Activated T-cell treated with anti-CD3 and anti-CD28 coated beads, Interleukin-2, amount 50 U/mL, for 24 hours (primary cell): ENCODE measurements at regions not wholly inside any gene's neighbourhood (a gene's known extent, or its start where the extent isn't known, plus 50 kb on each side); places are given as distances from the start of the nearest gene placed in this dataset.

ENCODE experiments used
- DNase-seq: peaks from one replicate; pipeline ENCODE4 v3.0.0-alpha.2; 2020
- H3K27ac Mint-ChIP-seq: 2 replicates; pipeline ENCODE4 v1.8.0; 2020; ENCODE audit warnings: mild to moderate bottlenecking, mixed read lengths
- H3K27me3 Mint-ChIP-seq: 2 replicates; pipeline ENCODE4 v1.8.0; 2020; ENCODE audit warnings: mixed read lengths
- H3K36me3 Mint-ChIP-seq: 2 replicates; pipeline ENCODE4 v1.8.0; 2020; ENCODE audit warnings: low read depth, mixed read lengths
- H3K4me1 Mint-ChIP-seq: 2 replicates; pipeline ENCODE4 v1.8.0; 2020; ENCODE audit warnings: low read depth, mixed read lengths
- H3K4me3 Mint-ChIP-seq: 2 replicates; pipeline ENCODE4 v1.8.0; 2020; ENCODE audit warnings: mild to moderate bottlenecking, moderate library complexity, mixed read lengths
- H3K9me3 Mint-ChIP-seq: 2 replicates; pipeline ENCODE4 v1.8.0; 2020; ENCODE audit warnings: mixed read lengths

- no peaks in the 10 kb centered on the region for H3K36me3 Mint-ChIP-seq
- no peak for DNase-seq
- H3K4me1 Mint-ChIP-seq: peaks cover 5% of the 10 kb centered on the region
- H3K9me3 Mint-ChIP-seq: no peaks in the 10 kb centered on the region
- no peak overlapping the region for H3K27ac Mint-ChIP-seq
- no peaks in the 10 kb centered on the region for H3K27me3 Mint-ChIP-seq
- no peak overlapping the region for H3K4me3 Mint-ChIP-seq
Observed at GRCh38 chr6:141269684-141270083, 863.0 kb upstream of the GJE1 start.

DNA sequence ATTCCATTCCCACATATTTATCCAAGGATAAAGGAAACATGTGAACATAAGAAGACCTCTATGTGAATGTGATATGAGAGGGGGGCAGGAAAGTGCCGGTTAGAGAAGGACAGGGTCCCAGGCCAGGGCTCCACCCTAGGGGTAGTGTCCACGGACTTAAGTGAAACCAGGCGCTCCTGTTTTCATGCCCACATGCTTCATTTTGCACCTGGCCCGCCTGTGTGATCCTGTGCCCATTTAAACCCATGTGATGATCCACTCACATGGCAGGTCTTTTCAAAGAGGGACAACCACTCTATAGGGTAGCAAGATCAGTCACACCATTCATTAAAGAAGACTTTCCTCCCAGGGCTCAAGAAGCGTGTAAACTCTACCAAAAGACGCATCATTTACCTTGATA lies 865.3 kb upstream of the GJE1 start:
- DNase-seq: no peak
- Mint-ChIP-seq H3K9me3 (no peaks in the 10 kb centered on the region), H3K4me1 (peaks cover 9% of the 10 kb centered on the region), H3K27me3 (no peaks in the 10 kb centered on the region), H3K36me3 (no peaks in the 10 kb centered on the region), H3K27ac (no peak overlapping the region), H3K4me3 (no peak overlapping the region)

- Mint-ChIP-seq H3K27ac (no peak overlapping the region), H3K36me3 (no peaks in the 10 kb centered on the region), H3K27me3 (no peaks in the 10 kb centered on the region), H3K4me3 (no peak overlapping the region), H3K4me1 (peaks cover 9% of the 10 kb centered on the region), H3K9me3 (no peaks in the 10 kb centered on the region)
- DNase-seq: no peak
Observed at GRCh38 chr6:141265756-141266623, 866.7 kb upstream of the GJE1 start.

DNA sequence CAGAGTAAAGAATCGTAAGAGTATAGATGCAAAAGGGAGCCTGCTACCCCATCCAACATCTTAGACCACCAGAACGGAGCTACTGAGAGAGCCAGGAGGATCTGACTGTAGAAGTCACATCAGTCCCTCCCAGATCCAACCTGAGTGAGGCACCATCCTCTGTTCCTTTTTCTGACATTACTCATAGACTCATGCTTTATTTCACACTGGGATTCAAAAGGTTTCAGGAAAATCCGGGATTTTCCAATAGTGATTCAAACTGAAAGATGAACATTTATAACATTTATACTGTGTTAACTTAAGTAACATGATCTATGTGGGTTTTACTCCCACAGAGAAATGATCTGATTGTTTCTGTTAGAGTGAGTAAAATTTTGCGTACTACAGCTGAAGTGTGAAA lies 868.6 kb upstream of the GJE1 start:
- H3K27me3 Mint-ChIP-seq: no peaks in the 10 kb centered on the region
- no peak overlapping the region for H3K4me3 Mint-ChIP-seq
- H3K9me3 Mint-ChIP-seq: no peaks in the 10 kb centered on the region
- peaks cover 9% of the 10 kb centered on the region for H3K4me1 Mint-ChIP-seq
- H3K27ac Mint-ChIP-seq: no peak overlapping the region
- DNase-seq: no peak
- H3K36me3 Mint-ChIP-seq: no peaks in the 10 kb centered on the region

- H3K27ac Mint-ChIP-seq: no peak overlapping the region
- H3K4me3 Mint-ChIP-seq: no peak overlapping the region
- H3K9me3 Mint-ChIP-seq: no peaks in the 10 kb centered on the region
- no peak for DNase-seq
- H3K4me1 Mint-ChIP-seq: peaks cover 10% of the 10 kb centered on the region
- H3K36me3 Mint-ChIP-seq: no peaks in the 10 kb centered on the region
- H3K27me3 Mint-ChIP-seq: no peaks in the 10 kb centered on the region
Observed at GRCh38 chr6:141261672-141262060, 871.1 kb upstream of the GJE1 start.

GRCh38 chr6:141261016-141261671 lies 871.6 kb upstream of the GJE1 start:
- Mint-ChIP-seq H3K4me1 (peaks cover 7% of the 10 kb centered on the region), H3K36me3 (no peaks in the 10 kb centered on the region), H3K27ac (no peak overlapping the region), H3K27me3 (no peaks in the 10 kb centered on the region), H3K9me3 (no peaks in the 10 kb centered on the region), H3K4me3 (no peak overlapping the region)
- no peak for DNase-seq

- no peak for DNase-seq
- H3K4me3 Mint-ChIP-seq: no peak overlapping the region
- H3K36me3 Mint-ChIP-seq: no peaks in the 10 kb centered on the region
- peaks cover 4% of the 10 kb centered on the region for H3K4me1 Mint-ChIP-seq
- no peak overlapping the region for H3K27ac Mint-ChIP-seq
- no peaks in the 10 kb centered on the region for H3K9me3 Mint-ChIP-seq
- no peaks in the 10 kb centered on the region for H3K27me3 Mint-ChIP-seq
Observed at GRCh38 chr6:141260627-141261015, 872.1 kb upstream of the GJE1 start.

GRCh38 chr6:141259807-141260206 lies 872.9 kb upstream of the GJE1 start:
- H3K36me3 Mint-ChIP-seq: no peaks in the 10 kb centered on the region

GRCh38 chr6:141259091-141259490 lies 873.6 kb upstream of the GJE1 start:
- H3K36me3 Mint-ChIP-seq: no peaks in the 10 kb centered on the region
- H3K27me3 Mint-ChIP-seq: no peaks in the 10 kb centered on the region
- no peaks in the 10 kb centered on the region for H3K9me3 Mint-ChIP-seq
- no peak overlapping the region for H3K4me3 Mint-ChIP-seq
- no peak overlapping the region for H3K27ac Mint-ChIP-seq
- peaks cover 4% of the 10 kb centered on the region for H3K4me1 Mint-ChIP-seq
- no peak for DNase-seq

More at GRCh38 chr6:141259807-141260206, 872.9 kb upstream of the GJE1 start:
- Mint-ChIP-seq H3K4me1 (peaks cover 4% of the 10 kb centered on the region), H3K27ac (no peak overlapping the region), H3K4me3 (no peak overlapping the region), H3K9me3 (no peaks in the 10 kb centered on the region), H3K27me3 (no peaks in the 10 kb centered on the region)
- DNase-seq: no peak

- no peak for DNase-seq
- peaks cover 4% of the 10 kb centered on the region for H3K4me1 Mint-ChIP-seq
- H3K27ac Mint-ChIP-seq: no peak overlapping the region
- H3K36me3 Mint-ChIP-seq: no peaks in the 10 kb centered on the region
- H3K4me3 Mint-ChIP-seq: no peak overlapping the region
- H3K27me3 Mint-ChIP-seq: no peaks in the 10 kb centered on the region
- H3K9me3 Mint-ChIP-seq: no peaks in the 10 kb centered on the region
Observed at GRCh38 chr6:141258516-141258915, 874.2 kb upstream of the GJE1 start.

DNA sequence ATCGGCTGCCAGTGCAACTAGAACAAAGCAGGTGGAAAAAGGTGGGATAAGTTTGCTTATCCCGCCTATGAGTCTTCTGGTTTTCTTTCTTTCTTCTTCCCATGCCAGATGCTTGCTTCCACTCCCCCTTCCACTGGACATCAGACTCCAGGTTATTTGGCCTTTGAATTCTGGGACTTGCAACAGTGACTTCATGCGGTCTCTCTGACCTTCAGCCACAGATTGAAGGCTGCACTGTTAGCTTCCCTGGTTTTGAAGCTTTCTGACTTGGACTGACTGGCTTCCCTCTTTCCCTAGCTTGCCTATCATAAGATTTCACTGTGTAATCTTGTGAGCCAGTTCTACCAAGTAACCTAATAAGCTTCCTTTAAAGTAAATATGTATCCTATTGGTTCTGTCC lies 878.4 kb upstream of the GJE1 start:
- no peaks in the 10 kb centered on the region for H3K27me3 Mint-ChIP-seq
- H3K9me3 Mint-ChIP-seq: no peaks in the 10 kb centered on the region
- H3K27ac Mint-ChIP-seq: no peak overlapping the region
- no peak for DNase-seq
- no peaks in the 10 kb centered on the region for H3K36me3 Mint-ChIP-seq
- peaks cover 1% of the 10 kb centered on the region for H3K4me1 Mint-ChIP-seq
- H3K4me3 Mint-ChIP-seq: no peak overlapping the region

DNA sequence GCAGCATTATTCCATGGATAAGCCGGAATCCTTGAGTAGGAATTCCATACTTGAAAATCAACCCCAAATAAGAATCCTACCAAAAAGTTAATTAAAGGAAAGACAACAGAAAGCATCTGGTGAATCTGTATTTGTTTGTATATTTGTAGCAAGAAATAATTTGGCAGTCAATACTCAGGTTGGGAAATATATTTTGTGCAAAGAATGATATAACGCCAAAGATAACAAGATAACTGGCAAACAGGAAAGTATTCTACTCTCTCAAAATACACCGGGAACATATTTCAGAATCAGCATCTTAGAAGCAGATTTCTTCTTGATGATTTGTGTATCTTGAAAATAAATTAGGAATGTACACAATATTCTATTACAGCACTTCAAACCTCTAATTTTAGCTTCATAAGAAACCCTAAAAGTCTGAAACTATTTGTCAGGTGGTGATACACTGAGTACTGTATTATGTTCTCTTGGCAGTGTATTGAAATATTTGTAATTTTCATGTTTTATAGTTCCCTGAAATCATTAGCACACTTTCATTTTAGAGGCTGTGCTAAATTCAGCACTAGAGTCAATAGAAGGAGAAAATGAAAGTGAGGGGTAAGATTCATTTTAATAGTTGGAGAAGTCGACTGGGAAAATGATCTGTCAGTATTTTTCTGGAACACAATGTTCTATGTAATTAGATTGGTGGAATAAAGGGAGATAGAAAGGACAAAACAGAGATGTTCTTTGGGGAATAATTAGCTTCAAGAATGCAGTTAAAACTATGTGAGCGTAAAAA lies 879.7 kb upstream of the GJE1 start:
- no peaks in the 10 kb centered on the region for H3K27me3 Mint-ChIP-seq
- H3K4me1 Mint-ChIP-seq: peaks cover 1% of the 10 kb centered on the region
- no peak overlapping the region for H3K4me3 Mint-ChIP-seq
- no peak overlapping the region for H3K27ac Mint-ChIP-seq
- H3K9me3 Mint-ChIP-seq: no peaks in the 10 kb centered on the region
- no peaks in the 10 kb centered on the region for H3K36me3 Mint-ChIP-seq
- DNase-seq: no peak

- no peak overlapping the region for H3K4me3 Mint-ChIP-seq
- DNase-seq: no peak
- no peaks in the 10 kb centered on the region for H3K36me3 Mint-ChIP-seq
- no peaks in the 10 kb centered on the region for H3K27me3 Mint-ChIP-seq
- no peaks in the 10 kb centered on the region for H3K4me1 Mint-ChIP-seq
- no peak overlapping the region for H3K27ac Mint-ChIP-seq
- no peaks in the 10 kb centered on the region for H3K9me3 Mint-ChIP-seq
Observed at GRCh38 chr6:141251286-141251685, 881.4 kb upstream of the GJE1 start.

DNA sequence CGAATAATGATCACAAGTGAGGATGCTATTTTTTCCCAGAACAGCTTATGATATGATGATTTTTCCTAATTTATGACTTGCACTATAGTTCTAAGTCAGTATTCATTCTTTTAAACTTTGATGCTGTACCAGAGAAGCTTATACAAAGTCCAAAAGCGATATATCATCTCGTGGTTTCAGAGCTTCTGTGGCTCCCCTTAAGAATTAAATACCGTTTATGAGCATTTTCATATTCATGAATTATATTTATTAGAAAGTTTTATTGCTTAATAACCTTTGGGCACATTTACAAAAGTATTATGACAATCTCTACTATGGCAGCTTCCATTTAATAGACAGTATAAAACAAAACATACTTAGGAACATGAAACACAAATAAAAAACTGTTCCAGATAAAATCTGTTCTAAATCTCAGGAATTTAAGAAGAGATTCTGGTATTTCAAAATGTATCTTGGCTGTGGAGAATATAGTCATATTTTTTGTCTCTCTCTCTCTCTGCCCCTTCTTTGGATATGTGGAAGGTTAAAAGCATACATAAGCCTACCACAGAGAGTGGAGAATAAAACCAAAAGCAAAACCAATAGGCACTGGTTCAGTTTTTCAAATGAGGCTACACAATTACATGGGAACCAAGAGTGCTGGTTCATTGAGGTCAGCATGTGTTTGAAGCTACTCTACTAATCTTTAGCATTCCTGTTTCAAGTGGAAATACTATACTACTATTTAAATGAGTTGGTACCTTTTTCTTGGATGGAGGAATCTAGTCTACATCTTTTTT lies 884.5 kb upstream of the GJE1 start:
- DNase-seq: no peak
- Mint-ChIP-seq H3K4me1 (no peaks in the 10 kb centered on the region), H3K27me3 (no peaks in the 10 kb centered on the region), H3K9me3 (no peaks in the 10 kb centered on the region), H3K36me3 (no peaks in the 10 kb centered on the region), H3K27ac (no peak overlapping the region), H3K4me3 (no peak overlapping the region)
